ENCODE measurements at regions not wholly inside any gene's neighbourhood (a gene's known extent, or its start where the extent isn't known, plus 50 kb on each side); places are given as distances from the start of the nearest gene placed in this dataset.
"Not testable (repeated sequence)": the region's sequence is repeated elsewhere in the genome, so short reads cannot be mapped to it uniquely, and the experiment has no call there.

DNA sequence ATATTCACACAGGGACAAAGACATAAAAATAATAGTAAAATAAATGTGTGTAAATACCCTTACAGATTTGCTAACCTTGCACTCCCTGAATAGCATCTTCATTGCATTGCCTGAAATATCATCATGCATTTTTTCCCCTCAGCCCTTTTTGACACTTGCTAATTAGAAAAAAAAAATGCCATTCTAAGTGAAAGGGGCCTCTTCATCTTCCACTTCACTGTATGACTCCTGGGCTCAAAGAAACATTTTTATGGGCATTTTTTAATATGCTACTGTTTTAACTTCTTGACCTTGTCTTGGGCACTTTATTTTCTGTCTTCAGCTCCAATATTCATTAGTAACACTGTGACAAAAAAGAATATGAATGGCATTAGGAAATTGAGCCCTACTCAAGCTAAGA is 1424.4 kb downstream of the CDH8 start:
- no peaks in the 10 kb centered on the region for H3K9me3 ChIP-seq
- TF ChIP-seq HOXB13 (CRISPR knock-in tag; IDR thresholded peaks at IDR 0.05; ENCODE audit: low read depth), result no peak
- TF ChIP-seq EHMT2 (IDR thresholded peaks at IDR 0.05; ENCODE audit: low read depth), result no peak
- no peak for TF ChIP-seq RFX5 (IDR thresholded peaks at IDR 0.05)
- TF ChIP-seq RNF2 (IDR thresholded peaks at IDR 0.05; ENCODE audit: borderline replicate concordance, low read depth), result no peak
- no peak for TF ChIP-seq JUN (IDR thresholded peaks at IDR 0.05)
- TF ChIP-seq ZSCAN20 (CRISPR knock-in tag; IDR thresholded peaks at IDR 0.05), result no peak
- ChIA-PET POLR2A (no interaction called here), CTCF (no interaction called here)
- FAIRE-seq, result no peak
- no peak overlapping the region for H3K4me3 ChIP-seq
- no peak overlapping the region for H3K4me2 ChIP-seq
- H3K27ac ChIP-seq, result no peak overlapping the region
- H3K4me1 ChIP-seq, result no peaks in the 10 kb centered on the region
- DNase-seq (ENCODE audit: low read depth in 1 of 2, low spot score in 1 of 2), result no peak
- ATAC-seq, result no peak

DNA sequence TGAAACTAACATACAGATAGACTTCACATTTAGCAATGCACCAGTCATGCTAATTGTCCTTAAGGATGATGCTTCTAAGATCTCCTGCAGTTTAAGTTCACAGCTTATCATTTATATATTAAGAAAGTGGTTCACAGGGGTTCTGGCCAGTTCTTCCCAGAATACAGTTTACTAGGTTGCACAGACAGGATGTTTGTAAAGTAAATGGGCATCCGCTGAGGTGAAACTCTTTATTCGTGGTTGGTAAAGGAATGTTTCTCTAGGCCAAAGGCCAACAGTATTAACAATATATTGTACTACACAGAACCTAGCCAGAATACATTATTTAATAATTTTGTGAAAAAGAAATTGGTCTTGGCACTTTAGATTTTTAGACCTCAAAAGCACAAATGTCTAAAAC is 1427.3 kb downstream of the CDH8 start:
- CTCF ChIA-PET, result no interaction called here
- Histone ChIP-seq H3K9me3 (no peaks in the 10 kb centered on the region), H3K4me2 (no peak overlapping the region), H3K27ac (no peak overlapping the region), H3K4me1 (no peaks in the 10 kb centered on the region), H3K4me3 (no peak overlapping the region)
- WGBS (ENCODE audit: missing lambda C conversion rate), result 39% methylated on average over 2 of the region's 2 CpGs
- no peak for DNase-seq (ENCODE audit: low read depth in 1 of 2, low spot score in 1 of 2)
- no peak for TF ChIP-seq KDM1A (IDR thresholded peaks at IDR 0.05; ENCODE audit: low read depth)
- no peak for TF ChIP-seq KDM5A (IDR thresholded peaks at IDR 0.05)
- TF ChIP-seq RCOR1 (IDR thresholded peaks at IDR 0.05; ENCODE audit: low read depth, low read length), result no peak
- no peak for TF ChIP-seq FOSB (CRISPR knock-in tag; IDR thresholded peaks at IDR 0.05)
- no peak for TF ChIP-seq ESRRA (IDR thresholded peaks at IDR 0.05; ENCODE audit: borderline replicate concordance, low read length)
- no peak for FAIRE-seq
- POLR2A ChIA-PET, result no interaction called here
- ATAC-seq, result no peak

DNA sequence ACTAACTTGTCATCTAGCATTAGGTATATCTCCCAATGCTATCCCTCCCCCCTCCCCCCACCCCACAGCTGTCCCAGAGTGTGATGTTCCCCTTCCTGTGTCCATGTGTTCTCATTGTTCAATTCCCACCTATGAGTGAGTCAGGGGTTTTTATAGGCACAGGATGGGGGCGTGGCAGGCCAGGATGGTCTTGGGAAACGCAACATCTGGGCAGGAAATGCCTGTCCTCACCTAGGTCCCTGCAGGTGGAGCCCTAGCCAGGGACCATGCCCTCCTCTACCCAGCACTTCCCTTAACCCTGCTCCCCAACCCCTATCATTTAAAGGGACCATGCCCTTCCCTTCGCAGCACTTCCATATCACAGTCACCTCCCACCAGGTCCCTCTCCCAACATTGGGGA is 1430.6 kb downstream of the CDH8 start:
- H3K9me3 ChIP-seq; ATAC-seq; H3K4me2 ChIP-seq; H3K4me1 ChIP-seq; H3K27ac ChIP-seq; CTCF ChIA-PET; FAIRE-seq; H3K4me3 ChIP-seq; DNase-seq (ENCODE audit: low read depth in 1 of 2, low spot score in 1 of 2); POLR2A ChIA-PET: not testable (repeated sequence)
- WGBS (ENCODE audit: missing lambda C conversion rate), result 33% methylated on average over 3 of the region's 3 CpGs

DNA sequence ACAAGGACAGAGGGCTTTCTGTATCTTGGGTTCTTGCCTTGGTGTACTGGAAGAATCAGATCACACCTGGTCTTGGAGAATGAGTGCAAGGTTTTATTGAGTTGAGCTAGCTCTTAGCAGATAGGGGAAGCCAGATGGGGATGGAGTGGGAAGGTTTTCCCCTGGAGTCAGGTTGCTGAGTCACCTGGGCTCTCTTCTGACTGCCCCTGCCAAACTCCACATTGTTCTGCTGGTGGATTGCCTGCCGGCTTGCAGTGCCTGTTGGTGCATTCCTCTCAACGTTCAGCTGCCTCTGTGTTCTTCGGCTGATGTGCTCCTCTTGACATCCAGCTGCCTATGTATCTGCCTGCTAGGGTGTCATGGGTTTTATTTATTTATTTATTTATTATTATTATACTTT is 1431.1 kb downstream of the CDH8 start:
- Histone ChIP-seq H3K4me3 (no peak overlapping the region), H3K4me1 (no peaks in the 10 kb centered on the region), H3K4me2 (no peak overlapping the region), H3K27ac (no peak overlapping the region), H3K9me3 (no peaks in the 10 kb centered on the region)
- POLR2A ChIA-PET, result no interaction called here
- ATAC-seq, result no peak
- no peak for FAIRE-seq
- CTCF ChIA-PET, result no interaction called here
- DNase-seq (ENCODE audit: low read depth in 1 of 2, low spot score in 1 of 2), result no peak
- TF ChIP-seq POLR2AphosphoS2 (conservative IDR thresholded peaks at IDR 0.05; ENCODE audit: low read length) (no peak), HEYL (CRISPR knock-in tag; IDR thresholded peaks at IDR 0.05) (no peak), CEBPB (IDR thresholded peaks at IDR 0.05) (no peak), NR3C1 (IDR thresholded peaks at IDR 0.05) (no peak), FOSL2 (IDR thresholded peaks at IDR 0.05) (no peak), FOSL2 (CRISPR knock-in tag; IDR thresholded peaks at IDR 0.05) (no peak), CBX2 (IDR thresholded peaks at IDR 0.05; ENCODE audit: borderline replicate concordance, low read depth) (no peak), EHMT2 (IDR thresholded peaks at IDR 0.05; ENCODE audit: low read depth) (no peak), GATA3 (IDR thresholded peaks at IDR 0.05; ENCODE audit: borderline replicate concordance) (no peak), NPAS2 (CRISPR knock-in tag; IDR thresholded peaks at IDR 0.05; ENCODE audit: borderline replicate concordance) (no peak), RARB (CRISPR knock-in tag; IDR thresholded peaks at IDR 0.05) (no peak), SMC3 (IDR thresholded peaks at IDR 0.05) (no peak), ZC3H11A (IDR thresholded peaks at IDR 0.05) (no peak), JUN (IDR thresholded peaks at IDR 0.05) (no peak)
- TF ChIP-seq, protein P1, sequence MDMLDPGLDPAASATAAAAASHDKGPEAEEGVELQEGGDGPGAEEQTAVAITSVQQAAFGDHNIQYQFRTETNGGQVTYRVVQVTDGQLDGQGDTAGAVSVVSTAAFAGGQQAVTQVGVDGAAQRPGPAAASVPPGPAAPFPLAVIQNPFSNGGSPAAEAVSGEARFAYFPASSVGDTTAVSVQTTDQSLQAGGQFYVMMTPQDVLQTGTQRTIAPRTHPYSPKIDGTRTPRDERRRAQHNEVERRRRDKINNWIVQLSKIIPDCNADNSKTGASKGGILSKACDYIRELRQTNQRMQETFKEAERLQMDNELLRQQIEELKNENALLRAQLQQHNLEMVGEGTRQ (IDR thresholded peaks at IDR 0.05), result no peak
- TF ChIP-seq, protein P2, sequence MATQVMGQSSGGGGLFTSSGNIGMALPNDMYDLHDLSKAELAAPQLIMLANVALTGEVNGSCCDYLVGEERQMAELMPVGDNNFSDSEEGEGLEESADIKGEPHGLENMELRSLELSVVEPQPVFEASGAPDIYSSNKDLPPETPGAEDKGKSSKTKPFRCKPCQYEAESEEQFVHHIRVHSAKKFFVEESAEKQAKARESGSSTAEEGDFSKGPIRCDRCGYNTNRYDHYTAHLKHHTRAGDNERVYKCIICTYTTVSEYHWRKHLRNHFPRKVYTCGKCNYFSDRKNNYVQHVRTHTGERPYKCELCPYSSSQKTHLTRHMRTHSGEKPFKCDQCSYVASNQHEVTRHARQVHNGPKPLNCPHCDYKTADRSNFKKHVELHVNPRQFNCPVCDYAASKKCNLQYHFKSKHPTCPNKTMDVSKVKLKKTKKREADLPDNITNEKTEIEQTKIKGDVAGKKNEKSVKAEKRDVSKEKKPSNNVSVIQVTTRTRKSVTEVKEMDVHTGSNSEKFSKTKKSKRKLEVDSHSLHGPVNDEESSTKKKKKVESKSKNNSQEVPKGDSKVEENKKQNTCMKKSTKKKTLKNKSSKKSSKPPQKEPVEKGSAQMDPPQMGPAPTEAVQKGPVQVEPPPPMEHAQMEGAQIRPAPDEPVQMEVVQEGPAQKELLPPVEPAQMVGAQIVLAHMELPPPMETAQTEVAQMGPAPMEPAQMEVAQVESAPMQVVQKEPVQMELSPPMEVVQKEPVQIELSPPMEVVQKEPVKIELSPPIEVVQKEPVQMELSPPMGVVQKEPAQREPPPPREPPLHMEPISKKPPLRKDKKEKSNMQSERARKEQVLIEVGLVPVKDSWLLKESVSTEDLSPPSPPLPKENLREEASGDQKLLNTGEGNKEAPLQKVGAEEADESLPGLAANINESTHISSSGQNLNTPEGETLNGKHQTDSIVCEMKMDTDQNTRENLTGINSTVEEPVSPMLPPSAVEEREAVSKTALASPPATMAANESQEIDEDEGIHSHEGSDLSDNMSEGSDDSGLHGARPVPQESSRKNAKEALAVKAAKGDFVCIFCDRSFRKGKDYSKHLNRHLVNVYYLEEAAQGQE (IDR thresholded peaks at IDR 0.05), result no peak
- TF ChIP-seq, protein P3, sequence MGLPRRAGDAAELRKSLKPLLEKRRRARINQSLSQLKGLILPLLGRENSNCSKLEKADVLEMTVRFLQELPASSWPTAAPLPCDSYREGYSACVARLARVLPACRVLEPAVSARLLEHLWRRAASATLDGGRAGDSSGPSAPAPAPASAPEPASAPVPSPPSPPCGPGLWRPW (IDR thresholded peaks at IDR 0.05), result no peak
- TF ChIP-seq, protein P4, sequence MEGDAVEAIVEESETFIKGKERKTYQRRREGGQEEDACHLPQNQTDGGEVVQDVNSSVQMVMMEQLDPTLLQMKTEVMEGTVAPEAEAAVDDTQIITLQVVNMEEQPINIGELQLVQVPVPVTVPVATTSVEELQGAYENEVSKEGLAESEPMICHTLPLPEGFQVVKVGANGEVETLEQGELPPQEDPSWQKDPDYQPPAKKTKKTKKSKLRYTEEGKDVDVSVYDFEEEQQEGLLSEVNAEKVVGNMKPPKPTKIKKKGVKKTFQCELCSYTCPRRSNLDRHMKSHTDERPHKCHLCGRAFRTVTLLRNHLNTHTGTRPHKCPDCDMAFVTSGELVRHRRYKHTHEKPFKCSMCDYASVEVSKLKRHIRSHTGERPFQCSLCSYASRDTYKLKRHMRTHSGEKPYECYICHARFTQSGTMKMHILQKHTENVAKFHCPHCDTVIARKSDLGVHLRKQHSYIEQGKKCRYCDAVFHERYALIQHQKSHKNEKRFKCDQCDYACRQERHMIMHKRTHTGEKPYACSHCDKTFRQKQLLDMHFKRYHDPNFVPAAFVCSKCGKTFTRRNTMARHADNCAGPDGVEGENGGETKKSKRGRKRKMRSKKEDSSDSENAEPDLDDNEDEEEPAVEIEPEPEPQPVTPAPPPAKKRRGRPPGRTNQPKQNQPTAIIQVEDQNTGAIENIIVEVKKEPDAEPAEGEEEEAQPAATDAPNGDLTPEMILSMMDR (IDR thresholded peaks at IDR 0.05), result no peak
- 30% methylated on average over 3 of the region's 3 CpGs for WGBS (ENCODE audit: missing lambda C conversion rate)
